ENCODE measurements at regions not wholly inside any gene's neighbourhood (a gene's known extent, or its start where the extent isn't known, plus 50 kb on each side); places are given as distances from the start of the nearest gene placed in this dataset.

- no peak overlapping the region for H3K27ac ChIP-seq
- TF ChIP-seq, protein P1, sequence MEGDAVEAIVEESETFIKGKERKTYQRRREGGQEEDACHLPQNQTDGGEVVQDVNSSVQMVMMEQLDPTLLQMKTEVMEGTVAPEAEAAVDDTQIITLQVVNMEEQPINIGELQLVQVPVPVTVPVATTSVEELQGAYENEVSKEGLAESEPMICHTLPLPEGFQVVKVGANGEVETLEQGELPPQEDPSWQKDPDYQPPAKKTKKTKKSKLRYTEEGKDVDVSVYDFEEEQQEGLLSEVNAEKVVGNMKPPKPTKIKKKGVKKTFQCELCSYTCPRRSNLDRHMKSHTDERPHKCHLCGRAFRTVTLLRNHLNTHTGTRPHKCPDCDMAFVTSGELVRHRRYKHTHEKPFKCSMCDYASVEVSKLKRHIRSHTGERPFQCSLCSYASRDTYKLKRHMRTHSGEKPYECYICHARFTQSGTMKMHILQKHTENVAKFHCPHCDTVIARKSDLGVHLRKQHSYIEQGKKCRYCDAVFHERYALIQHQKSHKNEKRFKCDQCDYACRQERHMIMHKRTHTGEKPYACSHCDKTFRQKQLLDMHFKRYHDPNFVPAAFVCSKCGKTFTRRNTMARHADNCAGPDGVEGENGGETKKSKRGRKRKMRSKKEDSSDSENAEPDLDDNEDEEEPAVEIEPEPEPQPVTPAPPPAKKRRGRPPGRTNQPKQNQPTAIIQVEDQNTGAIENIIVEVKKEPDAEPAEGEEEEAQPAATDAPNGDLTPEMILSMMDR (conservative IDR thresholded peaks at IDR 0.05): no peak
These were observed 259.1 kb downstream of the SLC6A15 start for GRCh38 chr12:84653482-84653881.

GRCh38 chr12:84648425-84648824 lies 264.2 kb downstream of the SLC6A15 start:
- TF ChIP-seq, protein P1 (conservative IDR thresholded peaks at IDR 0.05): no peak
- no peak overlapping the region for H3K27ac ChIP-seq

GRCh38 chr12:84644908-84645307 lies 267.7 kb downstream of the SLC6A15 start:
- H3K27ac ChIP-seq: no peak overlapping the region
- TF ChIP-seq, protein P1 (conservative IDR thresholded peaks at IDR 0.05): no peak

DNA sequence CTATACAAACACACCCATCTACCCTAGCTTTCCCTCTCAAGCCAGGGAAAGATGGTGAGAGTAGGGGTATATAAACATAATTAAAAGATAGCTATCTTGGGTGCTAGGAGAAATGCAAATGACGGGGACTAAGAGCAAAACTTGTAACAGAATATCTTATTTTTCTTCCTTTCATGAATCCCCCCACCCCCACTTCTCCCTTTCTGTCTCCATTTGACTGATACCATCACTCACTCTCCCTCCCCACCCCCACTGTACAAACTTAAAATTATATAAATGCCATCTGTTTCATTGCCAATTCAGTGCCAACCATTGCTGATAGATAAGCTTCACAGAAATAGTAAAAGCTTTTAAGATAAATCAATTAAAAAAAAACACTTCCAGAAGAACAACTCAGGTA lies 268.6 kb downstream of the SLC6A15 start:
- TF ChIP-seq, protein P1 (conservative IDR thresholded peaks at IDR 0.05): no peak
- no peak overlapping the region for H3K27ac ChIP-seq

- TF ChIP-seq, protein P1 (conservative IDR thresholded peaks at IDR 0.05): no peak
- no peak overlapping the region for H3K27ac ChIP-seq
These were observed 270.6 kb downstream of the SLC6A15 start for GRCh38 chr12:84641940-84642545.

GRCh38 chr12:84638811-84639368 lies 273.7 kb downstream of the SLC6A15 start:
- H3K27ac ChIP-seq: no peak overlapping the region
- TF ChIP-seq, protein P1 (conservative IDR thresholded peaks at IDR 0.05): no peak

- TF ChIP-seq, protein P1 (conservative IDR thresholded peaks at IDR 0.05): no peak
- no peak overlapping the region for H3K27ac ChIP-seq
These were observed 274.7 kb downstream of the SLC6A15 start for GRCh38 chr12:84637926-84638325.

Data from VCaP (cell line).